ENCODE measurements at regions not wholly inside any gene's neighbourhood (a gene's known extent, or its start where the extent isn't known, plus 50 kb on each side); places are given as distances from the start of the nearest gene placed in this dataset.
"Not testable (repeated sequence)": the region's sequence is repeated elsewhere in the genome, so short reads cannot be mapped to it uniquely, and the experiment has no call there.

- no peak for DNase-seq
These were observed 479.5 kb downstream of the PCDH7 start for GRCh38 chr4:31199644-31200043.

GRCh38 chr4:31202054-31202453 lies 481.9 kb downstream of the PCDH7 start:
- DNase-seq, result not testable (repeated sequence)

- DNase-seq, result no peak
These were observed 484.7 kb downstream of the PCDH7 start for GRCh38 chr4:31204874-31205273.

GRCh38 chr4:31220921-31221320 lies 500.8 kb downstream of the PCDH7 start:
- no peak for DNase-seq

- DNase-seq, result no peak
These were observed 507.9 kb downstream of the PCDH7 start for GRCh38 chr4:31228068-31228467.

- no peak for DNase-seq
These were observed 510.4 kb downstream of the PCDH7 start for GRCh38 chr4:31230594-31230993.

- no peak for DNase-seq
These were observed 514.3 kb downstream of the PCDH7 start for GRCh38 chr4:31234494-31234893.

- no peak for DNase-seq
These were observed 514.7 kb downstream of the PCDH7 start for GRCh38 chr4:31234901-31235300.

GRCh38 chr4:31236020-31236638 lies 516.0 kb downstream of the PCDH7 start:
- DNase-seq, result no peak

GRCh38 chr4:31236639-31237173 lies 516.5 kb downstream of the PCDH7 start:
- DNase-seq, result no peak

- no peak for DNase-seq
These were observed 517.1 kb downstream of the PCDH7 start for GRCh38 chr4:31237233-31237632.

- no peak for DNase-seq
These were observed 519.7 kb downstream of the PCDH7 start for GRCh38 chr4:31239886-31240285.

- no peak for DNase-seq
These were observed 521.4 kb downstream of the PCDH7 start for GRCh38 chr4:31241504-31242106.

GRCh38 chr4:31246856-31247255 lies 526.7 kb downstream of the PCDH7 start:
- no peak for DNase-seq

- no peak for DNase-seq
These were observed 539.0 kb downstream of the PCDH7 start for GRCh38 chr4:31259119-31259518.

GRCh38 chr4:31261632-31262031 lies 541.5 kb downstream of the PCDH7 start:
- no peak for DNase-seq

- not testable (repeated sequence) for DNase-seq
These were observed 545.9 kb downstream of the PCDH7 start for GRCh38 chr4:31266094-31266493.

GRCh38 chr4:31272331-31273061 lies 552.3 kb downstream of the PCDH7 start:
- DNase-seq, result no peak

GRCh38 chr4:31275906-31276305 lies 555.7 kb downstream of the PCDH7 start:
- DNase-seq, result no peak

GRCh38 chr4:31283679-31284078 lies 563.5 kb downstream of the PCDH7 start:
- DNase-seq, result no peak

GRCh38 chr4:31290836-31291235 lies 570.7 kb downstream of the PCDH7 start:
- DNase-seq, result no peak

- no peak for DNase-seq
These were observed 571.1 kb downstream of the PCDH7 start for GRCh38 chr4:31291238-31291637.

- DNase-seq, result no peak
These were observed 574.7 kb downstream of the PCDH7 start for GRCh38 chr4:31294655-31295480.

Measured in NK-92 treated with Interleukin-12 subunit alpha and Interleukin-12 subunit beta, amount 100 ng/mL, for 24 hours (cell line).